ACC112 (cell line): ENCODE measurements at regions not wholly inside any gene's neighbourhood (a gene's known extent, or its start where the extent isn't known, plus 50 kb on each side); places are given as distances from the start of the nearest gene placed in this dataset.

Experiments used
- H2AFZ ChIP-seq: fragments of 200-600 bp; sonication (generic); one replicate; pipeline ENCODE4 v1.6.0; 2017; ENCODE audit warnings: antibody characterized with exemption, low read length; ENCODE audit not compliant: unreplicated experiment
- H3K27ac ChIP-seq: fragments of 200-600 bp; sonication (generic); 2 replicates; pipeline ENCODE4 v1.5.1; 2014; ENCODE audit warnings: low read depth, mild to moderate bottlenecking, antibody characterized with exemption, low read length, moderate library complexity
- H3K27me3 ChIP-seq: fragments of 200-600 bp; sonication (generic); 2 replicates; pipeline ENCODE4 v1.6.1; 2014; ENCODE audit warnings: mild to moderate bottlenecking, antibody characterized with exemption, low read length, moderate library complexity, mixed read lengths; ENCODE audit not compliant: insufficient read depth
- H3K36me3 ChIP-seq: fragments of 200-600 bp; sonication (generic); 2 replicates; pipeline ENCODE4 v1.6.1; 2016; ENCODE audit warnings: mild to moderate bottlenecking, antibody characterized with exemption, low read length, moderate library complexity, mixed read lengths; ENCODE audit not compliant: insufficient read depth
- H3K4me1 ChIP-seq: fragments of 200-600 bp; sonication (generic); one replicate; pipeline ENCODE4 v1.6.1; 2016; ENCODE audit warnings: low read length, mixed read lengths; ENCODE audit not compliant: insufficient read depth, unreplicated experiment, control insufficient read depth
- H3K4me3 ChIP-seq: fragments of 200-600 bp; sonication (generic); 2 replicates; pipeline ENCODE4 v1.5.1; 2014; ENCODE audit warnings: mild to moderate bottlenecking, low read depth, low read length
- H3K79me2 ChIP-seq: fragments of 200-600 bp; sonication (generic); one replicate; pipeline ENCODE4 v1.6.0; 2016; ENCODE audit warnings: low read length; ENCODE audit not compliant: control insufficient read depth, unreplicated experiment, insufficient read depth

GRCh38 chrX:4263030-4263803 lies 549.8 kb upstream of the PRKX start:
- Histone ChIP-seq H3K4me3 (no peak overlapping the region), H3K4me1 (no peaks in the 10 kb centered on the region), H2AFZ (no peak overlapping the region), H3K27ac (no peak overlapping the region), H3K79me2 (no peaks in the 10 kb centered on the region), H3K27me3 (no peaks in the 10 kb centered on the region), H3K36me3 (no peaks in the 10 kb centered on the region)

GRCh38 chrX:4253092-4253491 lies 539.6 kb upstream of the PRKX start:
- Histone ChIP-seq H3K36me3 (no peaks in the 10 kb centered on the region), H3K79me2 (no peaks in the 10 kb centered on the region), H3K4me3 (no peak overlapping the region), H3K27me3 (no peaks in the 10 kb centered on the region), H3K4me1 (no peaks in the 10 kb centered on the region), H2AFZ (no peak overlapping the region), H3K27ac (no peak overlapping the region)

- Histone ChIP-seq H3K27me3 (no peaks in the 10 kb centered on the region), H3K27ac (no peak overlapping the region), H3K4me3 (no peak overlapping the region), H2AFZ (no peak overlapping the region), H3K36me3 (no peaks in the 10 kb centered on the region), H3K4me1 (no peaks in the 10 kb centered on the region), H3K79me2 (no peaks in the 10 kb centered on the region)
Observed at GRCh38 chrX:4249401-4249800, 536.0 kb upstream of the PRKX start.

- Histone ChIP-seq H3K4me3 (no peak overlapping the region), H3K27ac (no peak overlapping the region), H3K79me2 (no peaks in the 10 kb centered on the region), H3K36me3 (no peaks in the 10 kb centered on the region), H3K27me3 (no peaks in the 10 kb centered on the region), H2AFZ (no peak overlapping the region), H3K4me1 (no peaks in the 10 kb centered on the region)
Observed at GRCh38 chrX:4243759-4244158, 530.3 kb upstream of the PRKX start.

- H3K27ac ChIP-seq, result no peak overlapping the region
- no peaks in the 10 kb centered on the region for H3K79me2 ChIP-seq
- H3K4me3 ChIP-seq, result no peak overlapping the region
- H2AFZ ChIP-seq, result no peak overlapping the region
- no peaks in the 10 kb centered on the region for H3K4me1 ChIP-seq
- no peaks in the 10 kb centered on the region for H3K27me3 ChIP-seq
- no peaks in the 10 kb centered on the region for H3K36me3 ChIP-seq
Observed at GRCh38 chrX:4240541-4241194, 527.2 kb upstream of the PRKX start.

GRCh38 chrX:4239650-4240540 lies 526.4 kb upstream of the PRKX start:
- Histone ChIP-seq H3K36me3 (no peaks in the 10 kb centered on the region), H3K27me3 (no peaks in the 10 kb centered on the region), H3K4me3 (no peak overlapping the region), H2AFZ (no peak overlapping the region), H3K4me1 (no peaks in the 10 kb centered on the region), H3K27ac (no peak overlapping the region), H3K79me2 (no peaks in the 10 kb centered on the region)

GRCh38 chrX:4238916-4239315 lies 525.5 kb upstream of the PRKX start:
- no peaks in the 10 kb centered on the region for H3K4me1 ChIP-seq
- no peak overlapping the region for H2AFZ ChIP-seq
- no peak overlapping the region for H3K27ac ChIP-seq
- no peaks in the 10 kb centered on the region for H3K27me3 ChIP-seq
- H3K79me2 ChIP-seq, result no peaks in the 10 kb centered on the region
- no peak overlapping the region for H3K4me3 ChIP-seq
- no peaks in the 10 kb centered on the region for H3K36me3 ChIP-seq

- no peaks in the 10 kb centered on the region for H3K36me3 ChIP-seq
- no peak overlapping the region for H2AFZ ChIP-seq
- no peak overlapping the region for H3K27ac ChIP-seq
- H3K79me2 ChIP-seq, result no peaks in the 10 kb centered on the region
- H3K4me3 ChIP-seq, result no peak overlapping the region
- no peaks in the 10 kb centered on the region for H3K4me1 ChIP-seq
- no peaks in the 10 kb centered on the region for H3K27me3 ChIP-seq
Observed at GRCh38 chrX:4225086-4225485, 511.6 kb upstream of the PRKX start.

GRCh38 chrX:4206941-4207340 lies 493.5 kb upstream of the PRKX start:
- H2AFZ ChIP-seq, result no peak overlapping the region
- no peaks in the 10 kb centered on the region for H3K4me1 ChIP-seq
- no peaks in the 10 kb centered on the region for H3K36me3 ChIP-seq
- H3K27me3 ChIP-seq, result no peaks in the 10 kb centered on the region
- no peak overlapping the region for H3K4me3 ChIP-seq
- H3K27ac ChIP-seq, result no peak overlapping the region
- H3K79me2 ChIP-seq, result no peaks in the 10 kb centered on the region

- no peak overlapping the region for H2AFZ ChIP-seq
- no peak overlapping the region for H3K27ac ChIP-seq
- no peaks in the 10 kb centered on the region for H3K79me2 ChIP-seq
- no peaks in the 10 kb centered on the region for H3K36me3 ChIP-seq
- no peaks in the 10 kb centered on the region for H3K4me1 ChIP-seq
- H3K27me3 ChIP-seq, result no peaks in the 10 kb centered on the region
- H3K4me3 ChIP-seq, result no peak overlapping the region
Observed at GRCh38 chrX:4197971-4198370, 484.5 kb upstream of the PRKX start.
